Mammary epithelial cell (primary cell): ENCODE measurements at regions not wholly inside any gene's neighbourhood (a gene's known extent, or its start where the extent isn't known, plus 50 kb on each side); places are given as distances from the start of the nearest gene placed in this dataset.

Source experiments
- EZH2 ChIP-seq: IDR thresholded peaks from 2 replicates; pipeline ENCODE4 v1.6.1; 2012; ENCODE audit warnings: low read length, inconsistent platforms, borderline replicate concordance
- TF ChIP-seq, protein P1 (sequence below), 2 donors: IDR thresholded peaks in 1 of 2; conservative IDR thresholded peaks in 1 of 2; 2 replicates each; pipeline ENCODE4 v1.5.1; 2011 to 2012; ENCODE audit warnings: inconsistent platforms in 2 of 2, low read length in 2 of 2, mild to moderate bottlenecking in 2 of 2, control low read depth in 1 of 2, low read depth in 1 of 2; ENCODE audit not compliant: insufficient read depth in 1 of 2; ENCODE audit errors: extremely low read depth in 1 of 2

DNA sequence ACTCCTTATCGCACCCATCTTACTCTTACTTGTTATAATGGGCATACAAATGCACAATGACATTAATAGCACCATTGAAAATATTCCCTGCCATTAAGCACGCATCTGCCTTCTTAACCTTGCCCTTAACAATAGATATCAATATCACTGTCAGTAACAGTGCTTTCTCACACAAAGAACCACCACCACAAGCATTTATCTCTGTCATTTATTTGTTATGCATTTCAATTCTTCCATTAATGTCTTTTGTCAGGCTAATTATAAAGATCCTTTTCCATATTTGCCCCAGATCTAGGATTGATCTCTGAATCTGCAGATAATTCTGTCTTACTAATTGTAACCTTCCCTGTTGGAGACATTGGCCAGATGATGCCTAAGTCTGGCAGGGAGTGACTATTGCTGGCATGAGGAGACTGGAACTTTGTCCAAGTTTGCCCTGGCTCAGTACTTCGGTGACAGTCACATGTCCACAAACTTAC, 419.6 kb upstream of the TGFBR2 start:
- TF ChIP-seq, protein P1, sequence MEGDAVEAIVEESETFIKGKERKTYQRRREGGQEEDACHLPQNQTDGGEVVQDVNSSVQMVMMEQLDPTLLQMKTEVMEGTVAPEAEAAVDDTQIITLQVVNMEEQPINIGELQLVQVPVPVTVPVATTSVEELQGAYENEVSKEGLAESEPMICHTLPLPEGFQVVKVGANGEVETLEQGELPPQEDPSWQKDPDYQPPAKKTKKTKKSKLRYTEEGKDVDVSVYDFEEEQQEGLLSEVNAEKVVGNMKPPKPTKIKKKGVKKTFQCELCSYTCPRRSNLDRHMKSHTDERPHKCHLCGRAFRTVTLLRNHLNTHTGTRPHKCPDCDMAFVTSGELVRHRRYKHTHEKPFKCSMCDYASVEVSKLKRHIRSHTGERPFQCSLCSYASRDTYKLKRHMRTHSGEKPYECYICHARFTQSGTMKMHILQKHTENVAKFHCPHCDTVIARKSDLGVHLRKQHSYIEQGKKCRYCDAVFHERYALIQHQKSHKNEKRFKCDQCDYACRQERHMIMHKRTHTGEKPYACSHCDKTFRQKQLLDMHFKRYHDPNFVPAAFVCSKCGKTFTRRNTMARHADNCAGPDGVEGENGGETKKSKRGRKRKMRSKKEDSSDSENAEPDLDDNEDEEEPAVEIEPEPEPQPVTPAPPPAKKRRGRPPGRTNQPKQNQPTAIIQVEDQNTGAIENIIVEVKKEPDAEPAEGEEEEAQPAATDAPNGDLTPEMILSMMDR (conservative IDR thresholded peaks at IDR 0.05 in 1 of 2, IDR thresholded peaks at IDR 0.05 in 1 of 2; ENCODE audit: extremely low read depth in 1 of 2, insufficient read depth in 1 of 2, low read depth in 1 of 2, low read length in 2 of 2) = no peak
- no peak for TF ChIP-seq EZH2
